BE2C (cell line): ENCODE measurements at regions not wholly inside any gene's neighbourhood (a gene's known extent, or its start where the extent isn't known, plus 50 kb on each side); places are given as distances from the start of the nearest gene placed in this dataset.

Experiments
- DNase-seq: peaks from one replicate; pipeline ENCODE4 v3.0.0-alpha.2; 2020
- H3K27me3 ChIP-seq: fragments of 250-450 bp; sonication (Bioruptor Pico); 2 replicates; pipeline ENCODE4 v1.5.1; 2020; ENCODE audit warnings: mild to moderate bottlenecking
- H3K36me3 ChIP-seq: fragments of 250-450 bp; sonication (Bioruptor Pico); 2 replicates; pipeline ENCODE4 v1.5.1; 2020; ENCODE audit warnings: mild to moderate bottlenecking
- H3K4me1 ChIP-seq: fragments of 250-450 bp; sonication (Bioruptor Pico); 2 replicates; pipeline ENCODE4 v1.5.1; 2020
- H3K4me3 ChIP-seq: 2 replicates; pipeline ENCODE4 v1.5.1; 2011; ENCODE audit warnings: low read depth, low read length
- H3K9me3 ChIP-seq: fragments of 250-450 bp; sonication (Bioruptor Pico); 2 replicates; pipeline ENCODE4 v1.5.1; 2020
- CTCF ChIP-seq: IDR thresholded peaks from 2 replicates; pipeline ENCODE4 v1.5.1; 2012; ENCODE audit warnings: mild to moderate bottlenecking, low read depth, low read length

- peak; percentile 51 for DNase-seq
- Histone ChIP-seq H3K9me3 (no peaks in the 10 kb centered on the region), H3K27me3 (no peaks in the 10 kb centered on the region), H3K4me1 (peaks cover 7% of the 10 kb centered on the region), H3K4me3 (peak overlapping the region; percentile 5), H3K36me3 (no peaks in the 10 kb centered on the region)
- TF ChIP-seq CTCF: no peak
These were observed 79.6 kb downstream of the RPS12 start for GRCh38 chr6:132893772-132894490.

- H3K36me3 ChIP-seq: no peaks in the 10 kb centered on the region
- H3K4me1 ChIP-seq: peaks cover 7% of the 10 kb centered on the region
- H3K4me3 ChIP-seq: no peak overlapping the region
- no peak for DNase-seq
- no peaks in the 10 kb centered on the region for H3K27me3 ChIP-seq
- H3K9me3 ChIP-seq: no peaks in the 10 kb centered on the region
- no peak for TF ChIP-seq CTCF
These were observed 84.0 kb downstream of the RPS12 start for GRCh38 chr6:132898376-132898775.

GRCh38 chr6:132900849-132901248, 86.5 kb downstream of the RPS12 start:
- TF ChIP-seq CTCF: no peak
- H3K36me3 ChIP-seq: no peaks in the 10 kb centered on the region
- no peaks in the 10 kb centered on the region for H3K27me3 ChIP-seq
- no peaks in the 10 kb centered on the region; the same call in 1 of the 2 replicates for H3K4me1 ChIP-seq
- H3K9me3 ChIP-seq: no peaks in the 10 kb centered on the region
- H3K4me3 ChIP-seq: no peak overlapping the region
- DNase-seq: no peak

- H3K9me3 ChIP-seq: no peaks in the 10 kb centered on the region
- no peak overlapping the region for H3K4me3 ChIP-seq
- no peak for DNase-seq
- no peaks in the 10 kb centered on the region; the same call in 1 of the 2 replicates for H3K4me1 ChIP-seq
- H3K36me3 ChIP-seq: no peaks in the 10 kb centered on the region
- no peaks in the 10 kb centered on the region for H3K27me3 ChIP-seq
- TF ChIP-seq CTCF: no peak
These were observed 88.5 kb downstream of the RPS12 start for GRCh38 chr6:132902901-132903300.

GRCh38 chr6:132907231-132907630, 92.9 kb downstream of the RPS12 start:
- H3K9me3 ChIP-seq: no peaks in the 10 kb centered on the region
- no peaks in the 10 kb centered on the region; the same call in 1 of the 2 replicates for H3K4me1 ChIP-seq
- TF ChIP-seq CTCF: no peak
- no peak for DNase-seq
- no peaks in the 10 kb centered on the region for H3K27me3 ChIP-seq
- no peak overlapping the region for H3K4me3 ChIP-seq
- no peaks in the 10 kb centered on the region for H3K36me3 ChIP-seq

- DNase-seq: no peak
- H3K4me1 ChIP-seq: no peaks in the 10 kb centered on the region
These were observed 93.5 kb downstream of the RPS12 start for GRCh38 chr6:132907914-132908313.

More at GRCh38 chr6:132907914-132908313, 93.5 kb downstream of the RPS12 start:
- no peak overlapping the region for H3K4me3 ChIP-seq
- no peaks in the 10 kb centered on the region for H3K27me3 ChIP-seq
- H3K9me3 ChIP-seq: no peaks in the 10 kb centered on the region
- H3K36me3 ChIP-seq: no peaks in the 10 kb centered on the region
- TF ChIP-seq CTCF: no peak
